LNCaP clone FGC (cell line): ENCODE measurements at regions not wholly inside any gene's neighbourhood (a gene's known extent, or its start where the extent isn't known, plus 50 kb on each side); places are given as distances from the start of the nearest gene placed in this dataset.

Source experiments
- DNase-seq: peaks from one replicate; pipeline ENCODE4 v3.0.0-alpha.2; 2011; ENCODE audit warnings: low read depth
- H3K4me3 ChIP-seq: 2 replicates; pipeline ENCODE4 v1.5.1; 2011; ENCODE audit warnings: mild to moderate bottlenecking, low read depth, low read length, control low read depth
- CTCF ChIP-seq: IDR thresholded peaks from 2 replicates; pipeline ENCODE4 v1.5.1; 2012; ENCODE audit warnings: mild to moderate bottlenecking; ENCODE audit not compliant: control insufficient read depth, insufficient read depth; ENCODE audit errors: extremely low read depth

- no peak for DNase-seq
- no peak for TF ChIP-seq CTCF
- no peak overlapping the region for H3K4me3 ChIP-seq
Measured at GRCh38 chr10:113967126-113967525, 76.5 kb upstream of the ADRB1 start.

GRCh38 chr10:113970641-113971040 lies 73.0 kb upstream of the ADRB1 start:
- TF ChIP-seq CTCF, result no peak
- no peak for DNase-seq
- no peak overlapping the region for H3K4me3 ChIP-seq

GRCh38 chr10:113971349-113971973 lies 72.2 kb upstream of the ADRB1 start:
- no peak for DNase-seq
- no peak overlapping the region for H3K4me3 ChIP-seq
- TF ChIP-seq CTCF, result no peak

GRCh38 chr10:113977174-113977573 lies 66.5 kb upstream of the ADRB1 start:
- DNase-seq, result no peak
- no peak for TF ChIP-seq CTCF
- no peak overlapping the region for H3K4me3 ChIP-seq

- DNase-seq, result no peak
- TF ChIP-seq CTCF, result no peak
Measured at GRCh38 chr10:113978802-113979201, 64.9 kb upstream of the ADRB1 start.

GRCh38 chr10:113979409-113979808 lies 64.3 kb upstream of the ADRB1 start:
- no peak for DNase-seq
- TF ChIP-seq CTCF, result no peak
- H3K4me3 ChIP-seq, result no peak overlapping the region

More at GRCh38 chr10:113978802-113979201, 64.9 kb upstream of the ADRB1 start:
- no peak overlapping the region for H3K4me3 ChIP-seq

GRCh38 chr10:113980408-113981087 lies 63.1 kb upstream of the ADRB1 start:
- H3K4me3 ChIP-seq, result no peak overlapping the region
- DNase-seq, result no peak
- TF ChIP-seq CTCF, result peak; percentile 35
